Chondrocyte (in vitro differentiated cells): ENCODE measurements at regions not wholly inside any gene's neighbourhood (a gene's known extent, or its start where the extent isn't known, plus 50 kb on each side); places are given as distances from the start of the nearest gene placed in this dataset.
A peak's percentile ranks its signal among the peaks of the same experiment; 100 is the strongest.

Experiments used
- DNase-seq: peaks from one replicate; pipeline ENCODE4 v3.0.0; 2021; ENCODE audit warnings: mixed read lengths, low spot score
- H3K27ac Mint-ChIP-seq: one replicate; pipeline ENCODE4 v1.8.0; 2021; ENCODE audit warnings: mild to moderate bottlenecking, moderate library complexity, mixed read lengths; ENCODE audit not compliant: unreplicated experiment
- H3K27me3 Mint-ChIP-seq: 2 replicates; pipeline ENCODE4 v1.8.0; 2021; ENCODE audit warnings: low read depth, mixed read lengths
- H3K36me3 Mint-ChIP-seq: 2 replicates; pipeline ENCODE4 v1.8.0; 2021; ENCODE audit warnings: low read depth, mixed read lengths
- H3K4me1 Mint-ChIP-seq: 2 replicates; pipeline ENCODE4 v1.8.0; 2021; ENCODE audit warnings: low read depth, mild to moderate bottlenecking, mixed read lengths
- H3K4me3 Mint-ChIP-seq: one replicate; pipeline ENCODE4 v1.8.0; 2021; ENCODE audit warnings: mild to moderate bottlenecking, moderate library complexity, mixed read lengths; ENCODE audit not compliant: unreplicated experiment
- H3K9me3 Mint-ChIP-seq: 2 replicates; pipeline ENCODE4 v1.8.0; 2021; ENCODE audit warnings: low read depth, mixed read lengths
- TF ChIP-seq, protein P1 (sequence below): fragments of 200-600 bp; sonication (generic); IDR thresholded peaks from 2 replicates; pipeline ENCODE4 v1.5.0; 2021; ENCODE audit warnings: antibody characterized with exemption, mild to moderate bottlenecking, moderate library complexity

DNA sequence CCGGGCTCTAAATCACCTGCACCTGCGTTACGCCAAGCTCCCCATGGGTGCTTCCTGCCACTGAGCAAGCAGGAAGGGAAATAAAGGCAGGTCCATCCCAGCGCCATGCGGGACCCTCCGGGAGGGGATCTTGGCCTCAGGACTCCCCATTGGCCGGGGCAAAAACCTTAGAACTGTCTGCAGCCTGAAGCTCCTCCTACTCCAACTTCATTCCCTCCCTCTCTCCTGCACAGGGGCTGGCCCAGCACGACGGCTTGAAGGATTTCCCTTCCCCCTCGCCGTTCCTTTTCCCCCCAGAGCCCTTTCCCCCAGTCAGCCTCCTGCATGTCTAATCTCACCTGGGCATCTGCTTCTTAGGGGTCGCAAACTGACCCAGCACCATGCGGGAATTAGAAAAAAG, 137.2 kb upstream of the NCOR2 start:
- peaks cover 4% of the 10 kb centered on the region for H3K9me3 Mint-ChIP-seq
- no peak for DNase-seq
- no peaks in the 10 kb centered on the region for H3K36me3 Mint-ChIP-seq
- peaks cover 24% of the 10 kb centered on the region for H3K4me1 Mint-ChIP-seq
- no peaks in the 10 kb centered on the region for H3K27me3 Mint-ChIP-seq
- TF ChIP-seq, protein P1, sequence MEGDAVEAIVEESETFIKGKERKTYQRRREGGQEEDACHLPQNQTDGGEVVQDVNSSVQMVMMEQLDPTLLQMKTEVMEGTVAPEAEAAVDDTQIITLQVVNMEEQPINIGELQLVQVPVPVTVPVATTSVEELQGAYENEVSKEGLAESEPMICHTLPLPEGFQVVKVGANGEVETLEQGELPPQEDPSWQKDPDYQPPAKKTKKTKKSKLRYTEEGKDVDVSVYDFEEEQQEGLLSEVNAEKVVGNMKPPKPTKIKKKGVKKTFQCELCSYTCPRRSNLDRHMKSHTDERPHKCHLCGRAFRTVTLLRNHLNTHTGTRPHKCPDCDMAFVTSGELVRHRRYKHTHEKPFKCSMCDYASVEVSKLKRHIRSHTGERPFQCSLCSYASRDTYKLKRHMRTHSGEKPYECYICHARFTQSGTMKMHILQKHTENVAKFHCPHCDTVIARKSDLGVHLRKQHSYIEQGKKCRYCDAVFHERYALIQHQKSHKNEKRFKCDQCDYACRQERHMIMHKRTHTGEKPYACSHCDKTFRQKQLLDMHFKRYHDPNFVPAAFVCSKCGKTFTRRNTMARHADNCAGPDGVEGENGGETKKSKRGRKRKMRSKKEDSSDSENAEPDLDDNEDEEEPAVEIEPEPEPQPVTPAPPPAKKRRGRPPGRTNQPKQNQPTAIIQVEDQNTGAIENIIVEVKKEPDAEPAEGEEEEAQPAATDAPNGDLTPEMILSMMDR, result no peak
- no peak overlapping the region for H3K27ac Mint-ChIP-seq
- H3K4me3 Mint-ChIP-seq, result no peak overlapping the region

DNA sequence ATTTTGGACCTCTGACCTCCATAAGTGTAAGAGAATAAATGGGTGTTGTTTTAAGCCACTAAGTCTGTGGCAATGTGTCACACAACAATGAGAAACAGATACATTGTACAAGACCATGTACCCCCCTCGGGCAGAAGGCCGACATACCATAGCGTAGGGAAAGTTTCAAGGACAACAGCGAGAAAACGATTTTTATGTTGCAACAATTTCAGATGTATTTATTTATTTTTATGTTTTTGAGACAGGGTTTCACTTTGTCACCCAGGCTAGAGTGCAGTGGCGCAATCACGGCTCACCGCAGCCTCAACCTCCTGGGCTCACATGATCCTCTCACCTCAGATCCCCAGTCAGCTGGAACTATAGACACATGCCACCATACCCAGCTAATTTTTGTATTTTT, 136.4 kb upstream of the NCOR2 start:
- TF ChIP-seq, protein P1, result no peak
- no peaks in the 10 kb centered on the region for H3K27me3 Mint-ChIP-seq
- peaks cover 27% of the 10 kb centered on the region for H3K4me1 Mint-ChIP-seq
- H3K4me3 Mint-ChIP-seq, result no peak overlapping the region
- no peaks in the 10 kb centered on the region for H3K36me3 Mint-ChIP-seq
- no peak for DNase-seq
- no peak overlapping the region for H3K27ac Mint-ChIP-seq
- H3K9me3 Mint-ChIP-seq, result peaks cover 4% of the 10 kb centered on the region

DNA sequence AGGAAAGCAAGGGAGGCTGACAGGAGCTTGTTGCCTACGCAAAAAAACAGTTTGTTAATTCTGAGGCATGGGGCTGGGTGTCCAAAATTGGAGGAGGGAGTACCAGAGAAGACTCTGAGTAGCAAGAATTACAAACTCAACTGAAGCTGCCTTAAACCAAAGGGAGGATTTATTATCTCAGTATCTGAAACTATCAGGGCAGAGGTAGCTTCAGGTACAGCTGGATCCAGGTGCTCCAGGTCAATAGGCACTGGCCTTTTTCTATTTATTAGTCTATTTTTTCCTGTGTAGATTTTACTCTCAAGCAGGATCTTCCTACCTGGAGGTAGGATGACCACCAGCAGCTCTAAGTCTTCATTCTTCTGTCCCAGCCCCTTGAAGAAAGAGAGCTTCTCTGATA, 135.3 kb upstream of the NCOR2 start:
- Mint-ChIP-seq H3K27ac (no peak overlapping the region), H3K4me3 (no peak overlapping the region), H3K9me3 (peaks cover 3% of the 10 kb centered on the region), H3K36me3 (no peaks in the 10 kb centered on the region), H3K27me3 (no peaks in the 10 kb centered on the region), H3K4me1 (peaks cover 38% of the 10 kb centered on the region)
- TF ChIP-seq, protein P1, result no peak
- no peak for DNase-seq

DNA sequence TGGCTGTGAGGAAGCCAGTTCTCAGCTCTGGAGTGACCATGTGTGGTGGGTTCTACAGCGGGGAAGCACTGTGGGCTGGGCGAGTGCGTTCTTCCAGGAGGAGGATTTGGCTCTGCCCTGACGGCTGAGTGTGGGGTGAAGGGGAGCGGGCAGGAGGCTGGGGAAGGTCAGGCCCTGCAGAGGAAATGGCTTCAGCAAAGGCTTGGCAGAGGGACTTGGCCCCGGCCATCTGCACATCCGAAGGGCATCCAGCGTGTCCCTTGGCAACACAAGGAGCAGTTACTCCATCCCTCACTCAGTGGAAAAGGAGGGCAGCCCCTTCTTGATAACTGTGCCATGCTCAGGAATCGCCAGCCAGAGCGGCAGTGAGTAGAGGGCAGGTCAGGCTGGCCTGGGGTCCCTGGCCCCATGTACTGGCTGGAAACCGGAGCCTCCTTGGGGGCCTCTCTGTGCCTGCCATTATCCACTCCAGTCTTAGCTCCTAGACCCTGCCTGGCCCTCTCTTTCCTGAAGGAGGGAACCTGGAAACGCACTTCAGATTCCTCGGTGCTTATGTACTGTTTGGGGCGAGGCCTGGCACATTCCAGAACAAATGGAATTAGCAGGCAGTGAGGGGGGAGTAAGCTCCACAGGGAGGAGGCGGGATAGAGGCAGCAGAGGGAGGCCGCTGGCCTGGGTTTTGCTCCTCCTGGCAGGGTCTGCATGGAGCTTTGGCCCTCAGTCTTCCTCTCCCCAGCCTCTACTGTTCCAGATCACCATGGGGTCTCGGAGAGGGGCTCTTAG, 133.6 kb upstream of the NCOR2 start:
- Mint-ChIP-seq H3K27ac (peak overlapping the region; percentile 49), H3K4me1 (peaks cover 46% of the 10 kb centered on the region), H3K9me3 (no peaks in the 10 kb centered on the region), H3K27me3 (no peaks in the 10 kb centered on the region), H3K36me3 (no peaks in the 10 kb centered on the region), H3K4me3 (no peak overlapping the region)
- TF ChIP-seq, protein P1, result no peak
- DNase-seq, result no peak

DNA sequence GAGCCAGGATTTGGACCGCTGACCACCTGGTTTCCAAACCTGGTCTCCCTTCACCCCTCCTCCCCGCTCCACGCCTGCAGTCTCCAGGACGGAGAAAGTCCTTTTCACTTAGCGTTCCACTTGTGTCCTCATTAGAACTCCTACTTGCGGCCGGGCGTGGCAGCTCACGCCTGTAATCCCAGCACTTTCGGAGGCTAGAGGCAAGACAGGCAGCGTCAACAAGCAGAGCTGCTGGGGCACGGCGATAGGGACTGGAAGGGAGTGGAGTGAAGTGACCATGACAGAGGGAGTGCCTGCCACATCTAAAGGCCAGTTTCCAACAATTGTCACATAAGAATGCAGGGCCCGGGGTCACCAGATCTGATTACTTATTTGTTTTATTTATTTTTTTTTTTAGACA, 132.5 kb upstream of the NCOR2 start:
- Mint-ChIP-seq H3K27me3 (no peaks in the 10 kb centered on the region), H3K36me3 (no peaks in the 10 kb centered on the region), H3K4me1 (peaks cover 46% of the 10 kb centered on the region), H3K27ac (no peak overlapping the region), H3K9me3 (no peaks in the 10 kb centered on the region), H3K4me3 (no peak overlapping the region)
- DNase-seq, result no peak
- TF ChIP-seq, protein P1, result no peak
